ENCODE measurements at regions not wholly inside any gene's neighbourhood (a gene's known extent, or its start where the extent isn't known, plus 50 kb on each side); places are given as distances from the start of the nearest gene placed in this dataset.

- no peak for DNase-seq
Observed at GRCh38 chr5:58054018-58054417, 405.9 kb downstream of the PLK2 start.

GRCh38 chr5:58048954-58049353, 410.9 kb downstream of the PLK2 start:
- DNase-seq = no peak

GRCh38 chr5:58048185-58048925, 411.5 kb downstream of the PLK2 start:
- DNase-seq = no peak

- no peak for DNase-seq
Observed at GRCh38 chr5:58046371-58046770, 413.5 kb downstream of the PLK2 start.

DNA sequence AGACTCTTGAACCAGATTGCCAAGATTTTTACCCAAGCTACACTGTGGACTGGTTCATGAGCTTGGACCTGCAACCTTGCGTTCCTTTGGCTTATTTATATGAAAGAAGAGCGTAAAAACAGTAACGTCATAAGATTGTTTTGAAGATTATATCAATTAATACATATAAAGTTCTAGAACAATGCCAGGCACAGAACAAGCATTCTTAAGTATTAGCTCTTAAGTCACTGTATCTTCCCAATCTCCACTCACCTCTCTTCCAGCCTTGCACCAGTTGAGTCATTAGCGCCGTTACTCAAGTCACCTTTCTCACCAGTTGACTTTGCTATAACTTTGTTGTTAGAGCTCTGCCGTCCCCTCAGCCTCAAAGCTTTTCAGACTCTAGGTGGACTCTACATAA, 415.7 kb downstream of the PLK2 start:
- DNase-seq = no peak

DNA sequence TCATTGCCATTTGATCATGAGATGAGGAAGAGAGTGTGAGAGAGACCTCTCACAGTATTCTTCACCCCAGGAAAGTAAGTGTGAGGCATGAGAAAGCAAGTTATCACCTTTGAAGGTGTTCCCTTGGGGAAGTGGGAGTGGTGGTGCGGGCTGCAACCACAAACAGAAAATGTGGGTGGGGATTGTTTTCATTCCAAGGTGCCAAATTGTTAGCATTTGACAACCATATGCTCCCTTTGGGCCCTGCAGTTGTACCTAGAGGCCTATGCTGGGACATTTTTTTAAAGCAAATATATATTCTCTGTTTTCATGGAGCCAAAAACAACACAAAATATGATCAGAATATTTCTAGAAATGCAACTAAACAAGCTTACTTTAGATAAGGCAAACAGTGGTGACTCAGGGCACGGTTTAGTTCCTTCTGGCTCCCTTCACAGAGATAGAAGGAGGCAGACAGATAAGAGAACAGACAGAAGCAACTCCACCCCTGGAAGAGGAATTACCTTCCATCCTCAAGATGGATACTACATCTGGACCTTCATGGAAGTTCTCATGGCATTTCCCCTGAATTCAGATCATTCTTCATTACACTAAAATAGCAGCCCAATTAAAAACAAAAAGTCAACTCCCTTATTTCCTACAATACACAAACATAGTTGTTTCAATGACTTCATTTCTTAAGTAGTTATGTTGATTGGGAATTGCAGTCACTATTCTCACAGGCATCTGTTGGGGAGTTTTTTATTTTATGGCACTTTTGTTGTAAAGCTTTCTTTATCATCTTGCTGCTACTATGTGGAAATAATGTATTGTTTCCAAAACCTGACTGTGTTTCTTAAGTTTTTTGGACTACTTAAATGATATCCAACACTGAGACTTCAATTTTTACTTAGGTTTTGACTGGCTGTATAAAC, 416.6 kb downstream of the PLK2 start:
- no peak for DNase-seq

DNA sequence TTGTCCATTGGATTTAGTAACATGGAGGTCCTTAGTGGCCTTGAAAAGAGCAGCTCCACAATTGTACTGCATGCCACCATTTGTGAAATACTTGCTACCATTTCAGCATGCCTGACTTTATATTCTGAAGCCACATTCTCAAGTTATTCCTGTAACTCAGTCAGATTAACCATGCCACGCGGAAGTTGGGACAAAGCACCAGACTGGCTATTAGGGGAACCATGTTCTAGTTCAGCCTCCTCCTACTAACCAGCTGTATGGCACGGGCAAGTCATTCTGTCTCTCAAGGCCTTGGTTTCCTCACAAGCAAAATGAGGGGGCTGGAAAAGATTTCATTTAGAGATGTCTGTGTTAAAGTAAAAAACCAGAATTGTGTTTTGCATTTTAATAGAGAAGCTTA, 418.0 kb downstream of the PLK2 start:
- no peak for DNase-seq

- DNase-seq = no peak
Observed at GRCh38 chr5:58040846-58041245, 419.0 kb downstream of the PLK2 start.

DNA sequence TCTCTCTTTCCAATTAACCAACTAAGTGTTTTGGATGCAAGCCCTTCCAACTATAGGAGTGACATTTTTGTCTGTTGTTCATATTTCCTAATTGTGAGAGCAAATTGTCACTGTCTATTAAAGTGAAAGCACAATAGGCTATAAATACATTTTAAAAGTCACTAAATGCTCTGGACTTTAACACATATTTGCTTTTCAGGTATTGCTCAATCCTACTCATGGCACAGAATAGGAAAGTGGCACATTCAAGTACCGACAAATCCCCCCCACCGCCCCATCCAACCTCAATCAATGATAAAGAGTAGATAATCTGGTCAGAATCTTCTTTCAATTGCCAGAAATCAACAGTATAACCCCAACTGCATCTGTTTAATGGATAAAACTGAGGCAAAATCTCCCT, 419.8 kb downstream of the PLK2 start:
- DNase-seq = no peak

GRCh38 chr5:58037899-58038298, 422.0 kb downstream of the PLK2 start:
- DNase-seq = no peak

DNA sequence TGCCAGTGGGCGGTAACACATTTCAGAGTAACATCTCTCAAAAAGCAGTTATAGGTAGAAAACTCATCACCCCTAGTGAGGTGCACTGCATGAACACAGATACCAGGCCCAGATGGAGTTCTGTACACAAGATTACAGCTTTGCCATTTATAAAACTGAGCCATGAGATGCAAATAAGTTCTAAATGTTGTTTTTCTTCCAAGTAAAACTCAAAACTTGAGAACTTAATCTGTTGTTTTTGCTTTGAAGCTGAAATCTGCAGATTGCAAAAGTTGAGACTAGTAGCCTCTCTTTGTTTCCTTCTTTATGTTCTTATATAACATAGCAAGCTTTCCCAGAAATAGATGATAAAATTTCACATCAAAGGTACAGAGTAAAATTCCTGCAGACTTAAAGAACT, 434.1 kb downstream of the PLK2 start:
- DNase-seq = no peak

DNA sequence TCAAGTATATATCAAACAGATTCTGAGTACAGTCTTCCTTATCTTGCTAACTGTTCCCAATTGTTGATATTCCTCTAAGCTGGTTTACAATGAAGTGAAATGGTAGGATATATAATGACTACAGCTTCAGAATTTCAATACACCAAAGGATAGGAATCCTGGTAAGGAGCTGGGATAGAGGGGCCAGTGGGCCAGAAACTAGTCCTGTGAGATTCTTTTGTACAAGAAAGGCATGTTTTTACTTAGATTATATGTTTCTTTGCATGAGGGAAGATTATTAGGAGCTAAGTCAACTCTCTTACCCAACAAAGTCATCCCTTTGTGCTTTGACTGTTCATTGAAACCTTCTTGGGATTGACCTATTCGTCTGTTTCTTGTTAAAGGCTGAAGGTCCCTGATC, 435.7 kb downstream of the PLK2 start:
- no peak for DNase-seq

DNA sequence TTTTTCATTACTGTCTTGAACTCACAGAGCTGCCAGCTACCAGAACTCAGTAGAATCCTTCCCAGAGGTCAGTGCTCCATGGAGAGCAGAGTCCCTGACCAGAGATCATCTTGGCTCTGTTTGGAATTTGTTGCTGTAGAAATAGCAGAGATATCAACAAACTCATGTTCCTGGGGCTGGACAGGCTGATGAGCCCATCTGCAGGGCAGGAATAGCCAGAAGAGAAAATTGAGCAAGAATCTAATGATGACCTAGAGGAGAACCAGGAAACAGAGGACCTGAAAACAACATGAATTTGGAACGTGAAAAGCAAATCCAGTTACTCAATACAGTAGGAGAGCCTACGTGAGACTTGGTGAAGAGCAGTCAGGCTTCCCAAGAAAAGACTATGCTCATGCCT, 437.8 kb downstream of the PLK2 start:
- DNase-seq = no peak

DNA sequence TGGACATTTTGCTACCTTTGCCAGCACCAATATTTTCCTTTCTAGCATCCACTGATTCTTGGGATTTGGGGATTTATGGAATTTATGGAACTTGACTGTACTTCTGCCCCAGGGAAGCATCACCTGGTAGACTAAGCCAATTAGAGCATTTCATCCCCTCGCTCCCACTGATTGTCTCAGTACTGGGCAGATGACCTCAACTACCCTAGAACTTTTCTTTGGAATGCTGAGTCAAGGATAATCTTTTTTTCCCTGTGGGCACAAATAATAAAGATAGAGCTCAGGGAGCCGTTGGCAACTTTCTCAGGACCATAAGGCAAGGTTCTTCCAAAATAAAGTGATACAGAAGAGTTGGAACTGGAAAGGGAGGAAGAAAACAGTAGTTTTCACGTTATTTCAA, 438.4 kb downstream of the PLK2 start:
- no peak for DNase-seq

GRCh38 chr5:58019614-58020013, 440.3 kb downstream of the PLK2 start:
- DNase-seq = no peak

- DNase-seq = no peak
Observed at GRCh38 chr5:58018016-58018415, 441.9 kb downstream of the PLK2 start.

- no peak for DNase-seq
Observed at GRCh38 chr5:58016877-58017276, 443.0 kb downstream of the PLK2 start.

DNA sequence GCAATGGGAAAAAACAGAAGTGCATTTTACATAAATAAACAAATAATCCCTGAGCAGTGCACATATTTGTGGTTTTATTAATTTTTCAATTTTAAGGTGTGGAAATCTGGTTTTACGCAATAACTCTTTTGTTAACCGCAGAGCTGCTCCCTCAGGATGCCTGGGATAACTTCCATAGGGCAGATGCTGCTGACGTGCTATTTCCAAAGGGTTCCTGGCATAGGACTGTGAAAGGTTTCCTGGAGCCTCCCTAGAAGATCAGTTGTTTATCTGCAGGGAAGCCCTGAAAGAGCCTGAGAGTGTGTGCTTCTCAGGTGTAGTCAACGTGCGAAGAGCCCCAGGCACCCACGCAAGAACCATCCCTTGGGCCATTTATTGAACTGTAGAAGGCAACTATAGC, 443.5 kb downstream of the PLK2 start:
- DNase-seq = no peak

GRCh38 chr5:58015175-58015574, 444.7 kb downstream of the PLK2 start:
- no peak for DNase-seq

GRCh38 chr5:58013542-58014258, 446.2 kb downstream of the PLK2 start:
- DNase-seq = no peak

GRCh38 chr5:58012801-58013315, 447.0 kb downstream of the PLK2 start:
- DNase-seq = no peak

- no peak for DNase-seq
Observed at GRCh38 chr5:58012102-58012501, 447.8 kb downstream of the PLK2 start.

GRCh38 chr5:58011301-58011700, 448.6 kb downstream of the PLK2 start:
- DNase-seq = no peak

Measured in activated CD4-positive, alpha-beta T cell treated with anti-CD3 and anti-CD28 coated beads, Interleukin-2, amount 50 U/mL, for 48 hours (primary cell).